HEK293 (cell line): ENCODE measurements at regions not wholly inside any gene's neighbourhood (a gene's known extent, or its start where the extent isn't known, plus 50 kb on each side); places are given as distances from the start of the nearest gene placed in this dataset.

Source experiments
- ZNF24 ChIP-seq: fragments of 450-650 bp; formaldehyde crosslinking; IDR thresholded peaks from 2 replicates; pipeline ENCODE4 v1.5.1; 2016; ENCODE audit warnings: missing biosample characterization, missing genetic modification characterization
- ZNF768 ChIP-seq: fragments of 450-650 bp; formaldehyde crosslinking; IDR thresholded peaks from 2 replicates; pipeline ENCODE4 v1.5.1; 2018; ENCODE audit warnings: missing biosample characterization, mild to moderate bottlenecking, missing genetic modification characterization
- ZNF837 ChIP-seq: fragments of 450-650 bp; formaldehyde crosslinking; IDR thresholded peaks from 2 replicates; pipeline ENCODE4 v1.5.1; 2016; ENCODE audit warnings: missing biosample characterization, missing genetic modification characterization
- TF ChIP-seq, protein P1 (sequence below): fragments of 450-650 bp; formaldehyde crosslinking; IDR thresholded peaks from 2 replicates; pipeline ENCODE4 v1.5.1; 2016; ENCODE audit warnings: missing biosample characterization, missing genetic modification characterization

DNA sequence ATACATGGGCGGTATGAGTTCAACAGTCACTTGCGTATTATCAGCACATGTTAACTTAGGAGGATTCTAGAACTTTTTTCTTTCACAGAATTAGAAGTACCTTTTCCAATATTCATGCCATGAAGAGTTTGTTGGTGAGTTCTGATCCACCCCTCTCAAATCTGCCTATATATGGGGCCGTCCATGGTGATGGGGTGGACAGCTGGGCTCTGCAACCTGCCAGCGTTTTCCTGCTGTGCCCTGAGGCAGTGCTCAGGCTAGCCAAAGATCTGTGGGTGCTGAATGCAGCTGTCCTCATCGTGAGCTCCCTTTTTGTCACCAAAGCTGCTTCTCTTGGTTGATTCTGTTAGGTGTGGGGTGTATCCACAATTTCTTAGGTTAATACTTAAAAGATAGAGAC, 88.7 kb downstream of the THBS2 start:
- no peak for TF ChIP-seq ZNF768 (tag by site-specific recombination)
- no peak for TF ChIP-seq ZNF24
- TF ChIP-seq, protein P1, sequence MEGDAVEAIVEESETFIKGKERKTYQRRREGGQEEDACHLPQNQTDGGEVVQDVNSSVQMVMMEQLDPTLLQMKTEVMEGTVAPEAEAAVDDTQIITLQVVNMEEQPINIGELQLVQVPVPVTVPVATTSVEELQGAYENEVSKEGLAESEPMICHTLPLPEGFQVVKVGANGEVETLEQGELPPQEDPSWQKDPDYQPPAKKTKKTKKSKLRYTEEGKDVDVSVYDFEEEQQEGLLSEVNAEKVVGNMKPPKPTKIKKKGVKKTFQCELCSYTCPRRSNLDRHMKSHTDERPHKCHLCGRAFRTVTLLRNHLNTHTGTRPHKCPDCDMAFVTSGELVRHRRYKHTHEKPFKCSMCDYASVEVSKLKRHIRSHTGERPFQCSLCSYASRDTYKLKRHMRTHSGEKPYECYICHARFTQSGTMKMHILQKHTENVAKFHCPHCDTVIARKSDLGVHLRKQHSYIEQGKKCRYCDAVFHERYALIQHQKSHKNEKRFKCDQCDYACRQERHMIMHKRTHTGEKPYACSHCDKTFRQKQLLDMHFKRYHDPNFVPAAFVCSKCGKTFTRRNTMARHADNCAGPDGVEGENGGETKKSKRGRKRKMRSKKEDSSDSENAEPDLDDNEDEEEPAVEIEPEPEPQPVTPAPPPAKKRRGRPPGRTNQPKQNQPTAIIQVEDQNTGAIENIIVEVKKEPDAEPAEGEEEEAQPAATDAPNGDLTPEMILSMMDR: no peak
- TF ChIP-seq ZNF837 (tag by site-specific recombination): no peak
